ENCODE measurements at regions not wholly inside any gene's neighbourhood (a gene's known extent, or its start where the extent isn't known, plus 50 kb on each side); places are given as distances from the start of the nearest gene placed in this dataset.
"Not testable (repeated sequence)": the region's sequence is repeated elsewhere in the genome, so short reads cannot be mapped to it uniquely, and the experiment has no call there.

GRCh38 chr9:88875400-88876120 is 115.7 kb upstream of the S1PR3 start:
- TF ChIP-seq POLR2A (IDR thresholded peaks at IDR 0.05), result no peak
- TF ChIP-seq CTCF (IDR thresholded peaks at IDR 0.05), result no peak
- intact Hi-C loops (cut with DNase I; ENCODE audit: low total_unique reads), result no loop called here
- no peak overlapping the region for H3K4me3 ChIP-seq (ENCODE audit: low read depth, poor library complexity, severe bottlenecking)
- WGBS, 2 donors, result 85 to 89% methylated on average over 3 of the region's 3 CpGs
- DNase-seq (ENCODE audit: low spot score in 2 of 2), result no peak

GRCh38 chr9:88880199-88880598 is 111.1 kb upstream of the S1PR3 start:
- WGBS, 2 donors, result 43 to 67% methylated on average over 3 to 8 of the region's 8 CpGs
- no peak for DNase-seq (ENCODE audit: low spot score in 2 of 2)
- H3K4me3 ChIP-seq (ENCODE audit: low read depth, poor library complexity, severe bottlenecking), result no peak overlapping the region
- TF ChIP-seq POLR2A (IDR thresholded peaks at IDR 0.05), result no peak
- TF ChIP-seq CTCF (IDR thresholded peaks at IDR 0.05), result no peak
- intact Hi-C loops (cut with DNase I; ENCODE audit: low total_unique reads), result no loop called here

- intact Hi-C loops (cut with DNase I; ENCODE audit: low total_unique reads); DNase-seq (ENCODE audit: low spot score in 2 of 2); H3K4me3 ChIP-seq (ENCODE audit: low read depth, poor library complexity, severe bottlenecking): not testable (repeated sequence)
- WGBS, 2 donors, result 94 to 96% methylated on average over 1 of the region's 1 CpG
Measured at GRCh38 chr9:88884291-88884690, 107.0 kb upstream of the S1PR3 start.

- WGBS, 2 donors, result 29 to 50% methylated on average over 2 of the region's 2 CpGs
- DNase-seq (ENCODE audit: low spot score in 2 of 2); intact Hi-C loops (cut with DNase I; ENCODE audit: low total_unique reads); H3K4me3 ChIP-seq (ENCODE audit: low read depth, poor library complexity, severe bottlenecking): not testable (repeated sequence)
Measured at GRCh38 chr9:88886762-88887161, 104.5 kb upstream of the S1PR3 start.

- DNase-seq (ENCODE audit: low spot score in 2 of 2), result no peak
- 66 to 72% methylated on average over 4 of the region's 4 CpGs for WGBS, 2 donors
- no peak for TF ChIP-seq CTCF (IDR thresholded peaks at IDR 0.05)
- TF ChIP-seq POLR2A (IDR thresholded peaks at IDR 0.05), result no peak
- intact Hi-C loops (cut with DNase I; ENCODE audit: low total_unique reads), result no loop called here
- no peak overlapping the region for H3K4me3 ChIP-seq (ENCODE audit: low read depth, poor library complexity, severe bottlenecking)
Measured at GRCh38 chr9:88889386-88889785, 101.9 kb upstream of the S1PR3 start.

GRCh38 chr9:88890546-88890945 is 100.7 kb upstream of the S1PR3 start:
- 84 to 85% methylated on average over 4 of the region's 4 CpGs for WGBS, 2 donors
- TF ChIP-seq CTCF (IDR thresholded peaks at IDR 0.05) (no peak), POLR2A (IDR thresholded peaks at IDR 0.05) (no peak)
- DNase-seq (ENCODE audit: low spot score in 2 of 2), result no peak
- intact Hi-C loops (cut with DNase I; ENCODE audit: low total_unique reads), result no loop called here
- no peak overlapping the region for H3K4me3 ChIP-seq (ENCODE audit: low read depth, poor library complexity, severe bottlenecking)

- intact Hi-C loops (cut with DNase I; ENCODE audit: low total_unique reads), result no loop called here
- DNase-seq (ENCODE audit: low spot score in 2 of 2), result no peak
- H3K4me3 ChIP-seq (ENCODE audit: low read depth, poor library complexity, severe bottlenecking), result no peak overlapping the region
- no peak for TF ChIP-seq CTCF (IDR thresholded peaks at IDR 0.05)
- no peak for TF ChIP-seq POLR2A (IDR thresholded peaks at IDR 0.05)
- WGBS, 2 donors, result 83 to 86% methylated on average over 2 of the region's 2 CpGs
Measured at GRCh38 chr9:88891040-88891439, 100.2 kb upstream of the S1PR3 start.

Measured in lower leg skin (tissue), 4 donors.